A549 (cell line): ENCODE measurements at regions not wholly inside any gene's neighbourhood (a gene's known extent, or its start where the extent isn't known, plus 50 kb on each side); places are given as distances from the start of the nearest gene placed in this dataset.

Source experiments
- ATAC-seq, 2 experiments: fragments of 200-7000 bp in 1 of 2; fragments of >200 bp in 1 of 2; cut with Nextera tagmentation in 1 of 2; cut with Tn5 transposase in 1 of 2; 3 replicates each; pipeline versions ENCODE4 v1.8.0 to v1.9.1; 2018 to 2020; ENCODE audit warnings: mild to moderate bottlenecking in 1 of 2, moderate library complexity in 1 of 2
- CTCF ChIA-PET: fragments of 300-600 bp; sonication (Branson Sonifier 250); formaldehyde crosslinking; extraction: SDS; loops from one replicate; lab custom pipeline; 2021; ENCODE audit warnings: antibody characterized with exemption, inconsistent platforms; lab: Yijun Ruan, JAX
- POLR2A ChIA-PET: fragments of 350-600 bp; formaldehyde crosslinking; extraction: SDS; loops from one replicate; lab custom pipeline; 2021; ENCODE audit warnings: antibody characterized with exemption, inconsistent platforms; lab: Yijun Ruan, JAX
- DNase-seq, 2 experiments: peaks; one replicate each; pipeline versions ENCODE4 v3.0.0 to v3.0.0-alpha.2; 2011 to 2016; ENCODE audit warnings: low read depth in 1 of 2, low spot score in 1 of 2
- FAIRE-seq: peaks from 2 replicates; lab custom pipeline; 2011; peaks lifted over from hg19 to GRCh38; lab: Jason Lieb, UNC
- H3K27ac ChIP-seq, 2 experiments: fragments of >200 bp; sonication (Bioruptor Twin); formaldehyde crosslinking; 3 replicates each; pipeline ENCODE4 v1.5.1; 2016 to 2017
- H3K4me1 ChIP-seq: fragments of >200 bp; sonication (Bioruptor Twin); formaldehyde crosslinking; 3 replicates; pipeline ENCODE4 v1.6.1; 2016
- H3K4me2 ChIP-seq: fragments of >200 bp; sonication (Bioruptor Twin); formaldehyde crosslinking; 3 replicates; pipeline ENCODE4 v1.6.1; 2016
- H3K4me3 ChIP-seq: fragments of >200 bp; sonication (Bioruptor Twin); formaldehyde crosslinking; 3 replicates; pipeline ENCODE4 v1.5.1; 2016
- H3K9me3 ChIP-seq: fragments of >200 bp; sonication (Bioruptor Twin); formaldehyde crosslinking; 3 replicates; pipeline ENCODE4 v1.6.1; 2016
- CBX8 ChIP-seq: fragments of 200-600 bp; sonication (generic); IDR thresholded peaks from 2 replicates; pipeline ENCODE4 v1.6.1; 2016
- CHD2 ChIP-seq: fragments of 150-350 bp; IDR thresholded peaks from 2 replicates; pipeline ENCODE4 v1.6.1; 2014; ENCODE audit warnings: low read length; ENCODE audit not compliant: partially characterized antibody
- CHD4 ChIP-seq: fragments of 200-600 bp; sonication (generic); IDR thresholded peaks from 2 replicates; pipeline ENCODE4 v1.6.1; 2016; ENCODE audit warnings: antibody characterized with exemption, mild to moderate bottlenecking, borderline replicate concordance
- ELK1 ChIP-seq: fragments of 150-350 bp; IDR thresholded peaks from 2 replicates; pipeline ENCODE4 v1.6.1; 2014; ENCODE audit warnings: low read depth, mild to moderate bottlenecking, low read length
- EP300 ChIP-seq, 2 experiments: fragments of >200 bp; sonication (Bioruptor Twin); formaldehyde crosslinking; IDR thresholded peaks; 2 replicates in 1 of 2; 3 replicates in 1 of 2; pipeline ENCODE4 v1.6.1; 2016 to 2017
- FOSB ChIP-seq: fragments of 250-450 bp; sonication (Bioruptor Pico); IDR thresholded peaks from 2 replicates; pipeline ENCODE4 v1.5.0; 2020; ENCODE audit warnings: mild to moderate bottlenecking, moderate library complexity
- HDAC2 ChIP-seq: fragments of 200-600 bp; sonication (generic); IDR thresholded peaks from 2 replicates; pipeline ENCODE4 v1.6.1; 2016
- JUN ChIP-seq, 2 experiments: fragments of >200 bp; sonication (Bioruptor Twin); formaldehyde crosslinking; IDR thresholded peaks; 2 replicates in 1 of 2; 3 replicates in 1 of 2; pipeline ENCODE4 v1.6.1; 2016 to 2017
- MAZ ChIP-seq: fragments of 150-350 bp; IDR thresholded peaks from 2 replicates; pipeline ENCODE4 v1.6.1; 2014; ENCODE audit warnings: antibody characterized with exemption, low read depth, low read length, borderline replicate concordance
- NFE2L2 ChIP-seq: fragments of 150-350 bp; conservative IDR thresholded peaks from 2 replicates; pipeline ENCODE4 v1.6.1; 2014; ENCODE audit warnings: low read length
- NPAS2 ChIP-seq: fragments of 250-450 bp; sonication (Bioruptor Pico); IDR thresholded peaks from 2 replicates; pipeline ENCODE4 v1.8.0; 2022; ENCODE audit warnings: mild to moderate bottlenecking, moderate library complexity, borderline replicate concordance
- REST ChIP-seq: fragments of 200-600 bp; sonication (generic); IDR thresholded peaks from 2 replicates; pipeline ENCODE4 v1.6.1; 2016; ENCODE audit warnings: antibody characterized with exemption, mild to moderate bottlenecking, moderate library complexity
- SMC3 ChIP-seq: fragments of >200 bp; sonication (Bioruptor Twin); formaldehyde crosslinking; IDR thresholded peaks from 3 replicates; pipeline ENCODE4 v1.6.1; 2018; ENCODE audit warnings: inconsistent platforms
- TFCP2L1 ChIP-seq: fragments of 250-450 bp; sonication (Bioruptor Pico); IDR thresholded peaks from 2 replicates; pipeline ENCODE4 v1.5.0; 2021; ENCODE audit warnings: mild to moderate bottlenecking
- ZFP36 ChIP-seq: fragments of 450-650 bp; IDR thresholded peaks from 2 replicates; pipeline ENCODE4 v1.6.1; 2014; ENCODE audit warnings: borderline replicate concordance; ENCODE audit not compliant: partially characterized antibody
- ZNF302 ChIP-seq: fragments of 250-450 bp; sonication (Bioruptor Pico); IDR thresholded peaks from 2 replicates; pipeline ENCODE4 v1.9.0; 2021; ENCODE audit warnings: inconsistent platforms, mild to moderate bottlenecking, moderate library complexity
- WGBS: methylation state at CpG from one replicate; pipeline ENCODE4 v1.1.6; 2017; ENCODE audit errors: missing lambda C conversion rate; 5-methylcytosine and 5-hydroxymethylcytosine counted together
- TF ChIP-seq, protein P1 (sequence below): IDR thresholded peaks from 2 replicates; pipeline ENCODE4 v1.6.1; 2012

GRCh38 chr18:44586782-44587524 is 93.7 kb upstream of the SETBP1 start:
- Histone ChIP-seq H3K4me1 (no peaks in the 10 kb centered on the region; the same call in 2 of the 3 replicates), H3K27ac (no peak overlapping the region), H3K9me3 (no peaks in the 10 kb centered on the region), H3K4me2 (no peak overlapping the region), H3K4me3 (no peak overlapping the region)
- ATAC-seq = no peak
- no peak for FAIRE-seq
- DNase-seq = no peak
- POLR2A ChIA-PET = no interaction called here
- WGBS = 78% methylated on average over 4 of the region's 4 CpGs
- TF ChIP-seq, protein P1, sequence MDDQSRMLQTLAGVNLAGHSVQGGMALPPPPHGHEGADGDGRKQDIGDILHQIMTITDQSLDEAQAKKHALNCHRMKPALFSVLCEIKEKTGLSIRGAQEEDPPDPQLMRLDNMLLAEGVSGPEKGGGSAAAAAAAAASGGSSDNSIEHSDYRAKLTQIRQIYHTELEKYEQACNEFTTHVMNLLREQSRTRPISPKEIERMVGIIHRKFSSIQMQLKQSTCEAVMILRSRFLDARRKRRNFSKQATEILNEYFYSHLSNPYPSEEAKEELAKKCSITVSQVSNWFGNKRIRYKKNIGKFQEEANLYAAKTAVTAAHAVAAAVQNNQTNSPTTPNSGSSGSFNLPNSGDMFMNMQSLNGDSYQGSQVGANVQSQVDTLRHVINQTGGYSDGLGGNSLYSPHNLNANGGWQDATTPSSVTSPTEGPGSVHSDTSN = no peak
- no peak for TF ChIP-seq CBX8
- TF ChIP-seq NPAS2 (CRISPR knock-in tag) = no peak
- TF ChIP-seq CHD2 = no peak
- no peak for TF ChIP-seq HDAC2
- TF ChIP-seq NFE2L2 = no peak
- no peak for TF ChIP-seq ZFP36
- TF ChIP-seq TFCP2L1 (CRISPR knock-in tag) = no peak
- CTCF ChIA-PET = no interaction called here

DNA sequence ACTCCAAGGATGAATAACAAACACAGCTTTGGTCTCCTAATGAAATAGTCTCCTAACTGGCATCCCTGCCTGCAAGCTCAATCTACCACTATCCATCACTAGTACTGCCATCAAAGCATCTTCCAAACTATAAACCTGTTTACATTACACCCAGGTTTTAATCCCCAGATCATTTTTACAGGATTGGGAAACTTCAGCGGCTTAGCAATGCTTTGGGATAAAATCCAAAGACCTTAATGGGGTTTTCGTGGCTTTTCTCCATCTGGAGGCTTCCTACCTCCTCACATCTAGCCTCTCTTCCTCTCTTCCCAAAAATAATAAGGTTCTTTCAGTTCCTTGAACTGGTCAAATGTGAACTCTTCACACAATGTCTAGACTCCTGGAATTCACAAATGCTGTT is 92.2 kb upstream of the SETBP1 start:
- Histone ChIP-seq H3K9me3 (no peaks in the 10 kb centered on the region), H3K4me1 (no peaks in the 10 kb centered on the region; the same call in 2 of the 3 replicates), H3K4me2 (no peak overlapping the region), H3K27ac (no peak overlapping the region)
- WGBS = 40% methylated on average over 2 of the region's 2 CpGs
- ATAC-seq = no peak
- TF ChIP-seq CBX8 = no peak
- TF ChIP-seq EP300 (IDR thresholded peaks at IDR 0.05) = no peak
- TF ChIP-seq ELK1 = no peak
- TF ChIP-seq TFCP2L1 (CRISPR knock-in tag) = no peak
- TF ChIP-seq CHD4 = no peak
- no peak for TF ChIP-seq FOSB (CRISPR knock-in tag)
- TF ChIP-seq REST = no peak
- no peak for TF ChIP-seq ZNF302 (CRISPR knock-in tag)
- TF ChIP-seq JUN (IDR thresholded peaks at IDR 0.05) = no peak
- TF ChIP-seq ZFP36 = no peak
- no peak for TF ChIP-seq MAZ
- TF ChIP-seq SMC3 = no peak
- TF ChIP-seq, all 56 proteins: peak for 0
- no peak overlapping the region for H3K4me3 ChIP-seq
- no peak for FAIRE-seq
- ChIA-PET CTCF (no interaction called here), POLR2A (no interaction called here)
- DNase-seq = no peak
